ENCODE measurements at regions not wholly inside any gene's neighbourhood (a gene's known extent, or its start where the extent isn't known, plus 50 kb on each side); places are given as distances from the start of the nearest gene placed in this dataset.

- Histone ChIP-seq H2AFZ (ENCODE audit: low read length) (no peak overlapping the region), H3K27me3 (ENCODE audit: insufficient read depth, low read length, poor library complexity, severe bottlenecking) (no peaks in the 10 kb centered on the region), H3K9me2 (replicated peaks; ENCODE audit: low read depth, low read length) (no peaks in the 10 kb centered on the region), H3F3A (ENCODE audit: low read depth) (no peaks in the 10 kb centered on the region), H3K79me2 (ENCODE audit: insufficient read depth, low read length) (no peaks in the 10 kb centered on the region), H3K4me1 (ENCODE audit: insufficient read depth, low read length, poor library complexity, severe bottlenecking) (no peaks in the 10 kb centered on the region), H3K4me3 (ENCODE audit: low read length, poor library complexity, severe bottlenecking) (no peak overlapping the region), H3K9ac (ENCODE audit: low read depth, low read length, poor library complexity, severe bottlenecking) (no peak overlapping the region), H4K20me1 (ENCODE audit: insufficient read depth, low read length, poor library complexity, severe bottlenecking) (no peaks in the 10 kb centered on the region), H3K9me3 (ENCODE audit: insufficient read depth, low read depth, low read length) (peaks cover 3% of the 10 kb centered on the region; the same call in 1 of the 2 replicates), H3K36me3 (ENCODE audit: insufficient read depth, low read length) (no peaks in the 10 kb centered on the region), H3K4me2 (ENCODE audit: low read depth, low read length, poor library complexity, severe bottlenecking) (no peak overlapping the region)
- TF ChIP-seq CTCF (conservative IDR thresholded peaks at IDR 0.05; ENCODE audit: low read length) (no peak), EZH2phosphoT487 (IDR thresholded peaks at IDR 0.05; ENCODE audit: borderline replicate concordance) (no peak)
Measured at GRCh38 chr7:68306692-68307107, 1291.6 kb upstream of the AUTS2 start.

- Histone ChIP-seq H2AFZ (ENCODE audit: low read length) (no peak overlapping the region), H3K9me3 (ENCODE audit: insufficient read depth, low read depth, low read length) (peaks cover 3% of the 10 kb centered on the region; the same call in 1 of the 2 replicates), H3F3A (ENCODE audit: low read depth) (no peaks in the 10 kb centered on the region), H3K9ac (ENCODE audit: low read depth, low read length, poor library complexity, severe bottlenecking) (no peak overlapping the region), H3K9me2 (replicated peaks; ENCODE audit: low read depth, low read length) (no peaks in the 10 kb centered on the region), H4K20me1 (ENCODE audit: insufficient read depth, low read length, poor library complexity, severe bottlenecking) (no peaks in the 10 kb centered on the region), H3K4me1 (ENCODE audit: insufficient read depth, low read length, poor library complexity, severe bottlenecking) (no peaks in the 10 kb centered on the region), H3K36me3 (ENCODE audit: insufficient read depth, low read length) (no peaks in the 10 kb centered on the region), H3K79me2 (ENCODE audit: insufficient read depth, low read length) (no peaks in the 10 kb centered on the region), H3K27me3 (ENCODE audit: insufficient read depth, low read length, poor library complexity, severe bottlenecking) (no peaks in the 10 kb centered on the region), H3K4me3 (ENCODE audit: low read length, poor library complexity, severe bottlenecking) (no peak overlapping the region), H3K4me2 (ENCODE audit: low read depth, low read length, poor library complexity, severe bottlenecking) (no peak overlapping the region)
- no peak for TF ChIP-seq CTCF (conservative IDR thresholded peaks at IDR 0.05; ENCODE audit: low read length)
- no peak for TF ChIP-seq EZH2phosphoT487 (IDR thresholded peaks at IDR 0.05; ENCODE audit: borderline replicate concordance)
Measured at GRCh38 chr7:68309271-68309670, 1289.0 kb upstream of the AUTS2 start.

GRCh38 chr7:68309806-68310205, 1288.5 kb upstream of the AUTS2 start:
- H3F3A ChIP-seq (ENCODE audit: low read depth), result no peaks in the 10 kb centered on the region
- H3K79me2 ChIP-seq (ENCODE audit: insufficient read depth, low read length), result no peaks in the 10 kb centered on the region
- peaks cover 3% of the 10 kb centered on the region; the same call in 1 of the 2 replicates for H3K9me3 ChIP-seq (ENCODE audit: insufficient read depth, low read depth, low read length)
- H3K4me3 ChIP-seq (ENCODE audit: low read length, poor library complexity, severe bottlenecking), result no peak overlapping the region
- H3K9me2 ChIP-seq (replicated peaks; ENCODE audit: low read depth, low read length), result no peaks in the 10 kb centered on the region
- no peak overlapping the region for H3K9ac ChIP-seq (ENCODE audit: low read depth, low read length, poor library complexity, severe bottlenecking)
- no peak overlapping the region for H2AFZ ChIP-seq (ENCODE audit: low read length)
- no peaks in the 10 kb centered on the region for H3K4me1 ChIP-seq (ENCODE audit: insufficient read depth, low read length, poor library complexity, severe bottlenecking)
- TF ChIP-seq EZH2phosphoT487 (IDR thresholded peaks at IDR 0.05; ENCODE audit: borderline replicate concordance) (no peak), CTCF (conservative IDR thresholded peaks at IDR 0.05; ENCODE audit: low read length) (no peak)
- H3K36me3 ChIP-seq (ENCODE audit: insufficient read depth, low read length), result no peaks in the 10 kb centered on the region
- no peaks in the 10 kb centered on the region for H3K27me3 ChIP-seq (ENCODE audit: insufficient read depth, low read length, poor library complexity, severe bottlenecking)
- H3K4me2 ChIP-seq (ENCODE audit: low read depth, low read length, poor library complexity, severe bottlenecking), result no peak overlapping the region
- no peaks in the 10 kb centered on the region for H4K20me1 ChIP-seq (ENCODE audit: insufficient read depth, low read length, poor library complexity, severe bottlenecking)
